ENCODE measurements at regions not wholly inside any gene's neighbourhood (a gene's known extent, or its start where the extent isn't known, plus 50 kb on each side); places are given as distances from the start of the nearest gene placed in this dataset.

DNA sequence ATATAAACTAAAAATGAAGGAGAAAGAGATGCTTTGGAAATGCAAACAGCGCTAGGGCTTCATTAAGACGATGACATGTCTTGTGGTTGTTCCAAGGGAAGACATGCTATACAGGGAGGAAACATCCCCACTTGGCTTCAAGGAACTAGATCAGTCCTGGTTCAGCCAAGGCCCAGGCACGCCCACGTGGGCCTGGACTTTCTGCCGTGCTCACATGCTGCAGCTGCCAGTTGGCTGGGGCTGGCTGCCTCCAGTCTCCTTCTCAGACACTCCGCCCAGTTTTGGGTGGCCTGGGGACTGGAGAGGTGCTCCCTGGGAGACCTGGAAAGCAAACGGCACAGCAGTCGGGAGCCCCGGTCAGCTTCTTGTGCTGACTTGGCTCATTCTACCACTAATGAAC is 109.6 kb downstream of the GLI2 start:
- TF ChIP-seq SIN3A (IDR thresholded peaks at IDR 0.05; ENCODE audit: borderline replicate concordance, insufficient read depth, low read length) (no peak), POLR2AphosphoS5 (IDR thresholded peaks at IDR 0.05; ENCODE audit: low read depth, low read length) (no peak)
- TF ChIP-seq, protein P1, sequence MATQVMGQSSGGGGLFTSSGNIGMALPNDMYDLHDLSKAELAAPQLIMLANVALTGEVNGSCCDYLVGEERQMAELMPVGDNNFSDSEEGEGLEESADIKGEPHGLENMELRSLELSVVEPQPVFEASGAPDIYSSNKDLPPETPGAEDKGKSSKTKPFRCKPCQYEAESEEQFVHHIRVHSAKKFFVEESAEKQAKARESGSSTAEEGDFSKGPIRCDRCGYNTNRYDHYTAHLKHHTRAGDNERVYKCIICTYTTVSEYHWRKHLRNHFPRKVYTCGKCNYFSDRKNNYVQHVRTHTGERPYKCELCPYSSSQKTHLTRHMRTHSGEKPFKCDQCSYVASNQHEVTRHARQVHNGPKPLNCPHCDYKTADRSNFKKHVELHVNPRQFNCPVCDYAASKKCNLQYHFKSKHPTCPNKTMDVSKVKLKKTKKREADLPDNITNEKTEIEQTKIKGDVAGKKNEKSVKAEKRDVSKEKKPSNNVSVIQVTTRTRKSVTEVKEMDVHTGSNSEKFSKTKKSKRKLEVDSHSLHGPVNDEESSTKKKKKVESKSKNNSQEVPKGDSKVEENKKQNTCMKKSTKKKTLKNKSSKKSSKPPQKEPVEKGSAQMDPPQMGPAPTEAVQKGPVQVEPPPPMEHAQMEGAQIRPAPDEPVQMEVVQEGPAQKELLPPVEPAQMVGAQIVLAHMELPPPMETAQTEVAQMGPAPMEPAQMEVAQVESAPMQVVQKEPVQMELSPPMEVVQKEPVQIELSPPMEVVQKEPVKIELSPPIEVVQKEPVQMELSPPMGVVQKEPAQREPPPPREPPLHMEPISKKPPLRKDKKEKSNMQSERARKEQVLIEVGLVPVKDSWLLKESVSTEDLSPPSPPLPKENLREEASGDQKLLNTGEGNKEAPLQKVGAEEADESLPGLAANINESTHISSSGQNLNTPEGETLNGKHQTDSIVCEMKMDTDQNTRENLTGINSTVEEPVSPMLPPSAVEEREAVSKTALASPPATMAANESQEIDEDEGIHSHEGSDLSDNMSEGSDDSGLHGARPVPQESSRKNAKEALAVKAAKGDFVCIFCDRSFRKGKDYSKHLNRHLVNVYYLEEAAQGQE (IDR thresholded peaks at IDR 0.05; ENCODE audit: insufficient read depth in 1 of 2, low read depth in 2 of 2, low read length in 2 of 2): no peak
